NCI-H2196 treated with DMSO at 0.1 percent for 48 hours (cell line): ENCODE measurements at regions not wholly inside any gene's neighbourhood (a gene's known extent, or its start where the extent isn't known, plus 50 kb on each side); places are given as distances from the start of the nearest gene placed in this dataset.
"Not testable (repeated sequence)": the region's sequence is repeated elsewhere in the genome, so short reads cannot be mapped to it uniquely, and the experiment has no call there.

Source experiments
- DNase-seq: peaks from one replicate; lab custom pipeline; 2025; ENCODE audit not compliant: unreplicated experiment; lab: John Stamatoyannopoulos, UW

GRCh38 chr5:99081711-99082110 lies 152.9 kb upstream of the CHD1 start:
- no peak for DNase-seq

GRCh38 chr5:99076723-99077640 lies 148.2 kb upstream of the CHD1 start:
- DNase-seq = no peak

DNA sequence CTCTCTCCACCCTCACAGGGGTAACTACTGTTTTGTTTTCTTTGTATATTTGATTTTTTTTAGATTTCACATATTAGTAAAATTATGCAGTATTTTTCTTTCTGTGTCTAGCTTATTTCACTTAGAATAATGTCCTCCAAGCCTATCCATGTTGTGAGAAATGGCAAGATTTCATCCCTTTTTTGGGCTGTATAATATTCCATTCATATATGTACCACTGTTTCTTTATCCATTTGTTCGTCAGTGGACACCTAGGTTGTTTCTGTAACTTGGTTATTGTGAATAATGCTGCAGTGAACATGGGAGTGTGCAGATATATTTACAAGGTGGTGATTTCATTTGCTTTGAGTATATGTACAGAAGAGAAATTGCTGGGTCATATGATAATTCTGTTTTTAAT lies 144.0 kb upstream of the CHD1 start:
- DNase-seq = no peak

GRCh38 chr5:99070822-99071221 lies 142.0 kb upstream of the CHD1 start:
- DNase-seq = no peak

- DNase-seq = no peak
Measured at GRCh38 chr5:99070362-99070761, 141.6 kb upstream of the CHD1 start.

DNA sequence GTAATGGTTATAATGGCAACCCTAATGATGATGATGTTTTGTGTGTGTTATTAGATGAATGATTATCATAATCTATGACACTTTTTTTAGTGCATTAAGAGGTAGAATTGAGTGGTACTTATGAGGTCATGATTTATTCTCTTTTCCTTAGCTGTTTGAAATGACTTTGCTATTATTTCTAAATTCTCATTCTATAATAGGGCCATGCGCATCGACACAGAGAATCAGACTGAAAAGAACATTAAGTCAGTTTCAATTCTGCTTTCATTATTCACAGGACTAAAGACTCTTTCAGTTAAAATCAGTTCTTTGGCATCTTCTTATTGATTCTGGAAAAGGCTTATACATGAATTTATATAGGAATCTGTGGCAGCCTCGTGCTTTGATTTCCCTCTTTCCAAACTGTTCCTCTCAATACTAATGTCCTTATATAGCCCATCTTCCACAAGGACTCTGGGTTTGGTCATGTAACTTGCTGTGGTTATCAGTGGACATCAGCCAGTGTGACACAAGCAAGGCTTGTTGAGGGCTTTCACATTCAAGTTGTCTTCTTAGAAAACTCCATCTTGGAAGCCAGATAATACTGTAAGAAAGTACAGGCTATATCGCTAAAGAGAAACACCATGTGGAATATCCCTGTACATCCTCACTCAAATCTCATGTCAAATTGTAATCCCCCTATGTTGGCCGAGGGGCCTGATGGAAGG lies 140.3 kb upstream of the CHD1 start:
- no peak for DNase-seq

- DNase-seq = no peak
Measured at GRCh38 chr5:99063737-99064136, 134.9 kb upstream of the CHD1 start.

DNA sequence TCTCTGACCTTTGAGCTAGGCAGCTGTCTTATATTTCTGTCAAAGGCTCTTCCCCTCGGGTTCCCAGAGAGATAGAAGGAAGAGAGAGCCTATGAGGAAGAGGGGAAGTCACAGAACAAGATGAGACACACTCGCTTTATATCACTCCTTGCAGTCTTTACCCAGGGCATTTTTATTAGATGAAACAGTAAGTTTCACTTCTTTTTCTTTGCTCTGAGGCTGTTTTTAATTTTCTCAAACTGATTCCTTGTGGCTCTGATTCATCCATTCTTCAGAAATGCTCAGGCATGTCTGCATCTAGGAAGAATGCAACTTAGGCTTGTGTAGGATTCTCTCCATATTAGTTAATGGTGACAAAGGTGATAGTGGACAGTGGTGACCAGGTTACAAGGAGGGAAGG lies 132.9 kb upstream of the CHD1 start:
- no peak for DNase-seq

DNA sequence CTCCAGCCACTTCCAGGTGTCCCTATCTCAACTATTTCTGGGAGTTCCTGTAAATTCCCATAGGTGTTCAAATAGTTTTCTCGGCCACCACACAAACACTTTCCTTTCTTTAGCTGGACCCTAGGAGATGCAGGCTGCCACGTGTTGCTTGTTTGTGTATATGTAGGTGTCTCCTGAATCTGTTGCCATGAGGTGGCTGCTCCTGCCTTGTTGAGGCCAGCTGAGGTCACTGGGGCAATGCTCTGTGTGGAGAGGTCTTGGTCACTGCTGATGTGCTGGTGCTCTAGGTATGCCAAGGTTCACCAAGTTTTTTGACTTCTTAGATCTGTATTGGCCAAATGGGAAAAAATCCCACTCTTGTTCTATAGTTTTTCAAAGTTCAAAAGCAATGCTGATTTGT lies 132.5 kb upstream of the CHD1 start:
- no peak for DNase-seq

DNA sequence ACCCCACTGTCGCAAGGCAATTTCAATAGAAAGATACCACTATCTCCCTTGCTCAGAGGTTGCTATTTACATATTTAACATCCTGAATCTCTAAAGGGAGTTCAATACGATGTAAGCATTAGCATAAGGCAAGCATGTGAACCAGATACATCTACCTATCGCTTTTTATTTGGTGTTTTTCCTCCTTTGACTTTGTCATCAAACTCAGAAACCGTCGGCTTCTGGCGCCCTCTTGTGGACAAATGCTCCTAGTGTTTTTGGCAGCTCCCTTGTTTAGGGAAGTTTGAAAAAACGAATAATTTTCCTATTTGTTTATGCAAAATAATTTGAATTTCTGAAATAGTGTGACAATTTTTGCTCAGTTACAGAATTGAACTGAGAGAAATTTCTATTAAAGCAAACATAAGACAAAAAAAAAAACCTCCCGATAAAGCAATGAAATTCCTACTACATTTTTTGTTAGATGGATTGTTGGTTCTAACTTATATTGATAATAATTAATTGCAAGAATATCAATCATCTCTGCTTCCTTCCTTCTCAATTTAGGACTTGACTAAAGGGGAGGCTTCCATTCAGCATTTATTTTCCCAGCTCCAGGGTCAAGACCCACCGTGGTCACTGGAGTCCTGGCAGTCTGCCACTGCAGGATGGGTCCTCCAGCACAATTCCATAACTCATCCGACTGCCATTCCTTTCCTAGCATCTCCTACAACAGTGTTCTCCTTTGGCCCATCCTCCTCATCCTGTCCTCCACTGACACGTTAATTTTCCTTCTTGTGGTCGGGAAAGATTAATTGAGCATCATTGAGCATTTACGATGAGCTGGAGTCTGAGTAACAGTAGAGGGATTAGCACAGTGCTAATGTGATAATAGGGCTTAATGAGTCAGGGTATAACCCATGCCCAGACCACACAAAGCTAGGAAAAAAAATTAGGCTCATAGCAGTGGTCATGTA lies 131.8 kb upstream of the CHD1 start:
- DNase-seq = peak; percentile 60

DNA sequence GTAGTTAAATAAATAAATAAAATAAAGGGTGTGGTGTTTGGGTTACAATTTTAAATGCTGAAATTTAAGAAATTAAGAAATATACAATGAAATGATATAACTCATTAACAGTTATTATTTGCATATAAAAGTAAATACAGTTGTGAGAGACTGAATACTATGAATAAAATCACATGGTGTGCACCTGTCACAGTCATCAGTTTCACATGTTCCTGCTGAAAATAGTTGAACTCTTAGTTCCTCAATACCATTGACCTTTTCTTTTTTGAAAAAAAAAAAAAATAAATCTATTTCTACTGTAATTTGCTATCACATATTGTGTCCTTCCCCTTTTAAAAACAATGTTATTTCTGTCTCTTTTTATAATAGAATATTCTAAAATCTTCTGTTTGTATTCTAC lies 130.9 kb upstream of the CHD1 start:
- no peak for DNase-seq

DNA sequence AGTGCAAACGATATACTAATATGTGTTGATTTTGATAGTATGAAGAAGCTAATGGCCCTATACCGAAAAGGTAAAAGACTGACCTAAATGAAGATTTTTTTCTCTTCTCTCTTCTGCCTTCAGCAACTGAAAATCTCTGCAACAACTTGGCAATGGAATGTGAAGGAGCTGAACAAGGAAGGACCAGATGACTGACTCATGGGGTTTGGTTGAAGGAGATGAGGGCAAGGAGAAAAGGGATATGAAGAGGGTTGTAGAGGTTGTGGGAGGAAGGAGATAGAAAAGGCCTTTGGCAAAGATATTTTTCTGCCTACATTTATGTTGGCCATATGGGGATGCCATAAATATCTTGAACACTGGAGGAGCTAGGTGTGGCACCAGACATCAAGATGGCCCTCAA lies 129.7 kb upstream of the CHD1 start:
- DNase-seq = no peak

DNA sequence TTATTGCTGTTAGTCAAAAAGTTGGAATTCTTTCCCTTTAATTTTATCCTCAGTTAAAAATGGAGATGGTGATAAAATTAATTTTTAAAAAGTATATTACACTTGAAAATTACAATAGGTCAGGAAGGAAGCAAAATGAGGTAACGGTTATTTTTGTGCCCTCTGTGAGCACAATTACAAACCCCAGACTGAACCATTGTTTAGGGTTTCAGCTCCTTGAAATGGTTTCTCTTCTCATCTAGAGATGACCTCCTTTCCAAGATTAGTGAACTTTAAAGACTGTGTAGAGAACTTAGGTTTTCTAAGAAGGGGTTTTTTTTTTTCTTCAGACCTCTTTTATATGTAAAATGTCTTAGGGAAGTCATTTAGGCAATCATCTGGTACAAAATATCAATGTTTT lies 126.2 kb upstream of the CHD1 start:
- DNase-seq = no peak

DNA sequence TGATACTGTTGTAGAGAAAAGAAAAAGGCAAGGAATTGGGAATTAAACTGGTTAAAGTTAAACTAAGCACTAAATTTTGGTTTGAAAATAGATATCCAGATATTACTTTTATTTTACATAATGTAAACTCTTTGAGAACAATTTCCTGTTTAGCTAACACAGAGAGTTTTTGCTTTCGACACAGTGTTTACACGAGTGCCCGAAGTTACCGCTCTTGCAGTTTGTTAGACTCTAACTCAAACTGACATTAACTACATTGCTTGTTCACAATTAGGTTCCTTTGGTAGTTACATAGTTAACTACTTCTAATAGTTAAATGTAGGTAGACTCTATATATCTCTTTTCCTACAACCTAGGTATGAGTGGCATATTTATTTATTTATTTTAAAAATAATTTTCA lies 117.1 kb upstream of the CHD1 start:
- no peak for DNase-seq

DNA sequence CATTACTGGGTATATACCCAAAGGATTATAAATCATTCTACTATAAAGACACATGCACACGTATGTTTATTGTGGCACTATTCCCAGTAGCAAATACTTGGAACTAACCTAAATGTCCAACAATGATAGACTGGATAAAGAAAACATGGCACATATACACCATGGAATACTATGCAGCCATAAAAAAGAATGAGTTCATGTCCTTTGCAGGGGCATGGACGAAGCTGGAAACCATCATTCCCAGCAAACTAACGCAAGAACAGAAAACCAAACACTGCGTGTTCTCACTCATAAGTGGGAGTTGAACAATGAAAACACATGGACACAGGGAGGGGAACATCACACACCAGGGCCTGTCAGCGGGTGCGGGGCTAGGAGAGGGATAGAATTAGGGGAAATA lies 114.5 kb upstream of the CHD1 start:
- not testable (repeated sequence) for DNase-seq

DNA sequence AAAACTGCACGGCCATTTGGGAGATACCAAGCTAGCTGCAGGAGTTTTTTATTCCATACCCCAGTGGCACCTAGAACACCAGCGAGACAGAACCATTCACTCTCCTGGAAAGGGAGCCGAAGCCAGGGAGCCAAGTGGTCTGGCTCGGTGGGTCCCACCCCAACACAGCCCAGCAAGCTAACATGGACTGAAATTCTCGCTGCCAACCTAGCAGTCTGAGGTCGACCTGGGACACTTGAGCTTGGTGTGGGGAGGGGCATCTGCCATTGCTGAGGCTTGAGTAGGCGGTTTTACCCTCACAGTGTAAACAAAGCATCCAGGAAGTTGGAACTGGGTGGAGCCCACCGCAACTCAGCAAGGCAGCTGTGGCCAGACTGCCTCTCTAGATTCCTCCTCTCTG lies 108.9 kb upstream of the CHD1 start:
- DNase-seq = no peak

- DNase-seq = no peak
Measured at GRCh38 chr5:99035942-99036341, 107.1 kb upstream of the CHD1 start.

DNA sequence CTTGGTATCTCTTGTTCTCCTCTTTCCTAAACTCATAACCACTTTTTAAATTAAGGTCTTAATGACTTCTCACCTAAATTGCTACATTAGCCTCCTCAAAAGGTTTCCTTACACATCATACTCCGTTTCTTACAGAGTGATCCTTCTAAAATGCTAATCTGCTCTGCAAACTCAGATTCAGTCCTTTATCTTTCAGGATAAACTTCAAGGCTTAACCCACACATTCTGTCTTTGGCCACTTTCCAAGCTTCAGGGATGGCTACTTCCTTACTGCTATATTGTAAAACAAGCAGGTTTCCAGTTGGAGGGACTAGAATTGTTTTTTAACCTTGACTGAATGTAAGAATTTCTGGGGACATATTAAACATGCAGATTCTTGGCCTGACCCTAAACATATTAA lies 105.5 kb upstream of the CHD1 start:
- no peak for DNase-seq

DNA sequence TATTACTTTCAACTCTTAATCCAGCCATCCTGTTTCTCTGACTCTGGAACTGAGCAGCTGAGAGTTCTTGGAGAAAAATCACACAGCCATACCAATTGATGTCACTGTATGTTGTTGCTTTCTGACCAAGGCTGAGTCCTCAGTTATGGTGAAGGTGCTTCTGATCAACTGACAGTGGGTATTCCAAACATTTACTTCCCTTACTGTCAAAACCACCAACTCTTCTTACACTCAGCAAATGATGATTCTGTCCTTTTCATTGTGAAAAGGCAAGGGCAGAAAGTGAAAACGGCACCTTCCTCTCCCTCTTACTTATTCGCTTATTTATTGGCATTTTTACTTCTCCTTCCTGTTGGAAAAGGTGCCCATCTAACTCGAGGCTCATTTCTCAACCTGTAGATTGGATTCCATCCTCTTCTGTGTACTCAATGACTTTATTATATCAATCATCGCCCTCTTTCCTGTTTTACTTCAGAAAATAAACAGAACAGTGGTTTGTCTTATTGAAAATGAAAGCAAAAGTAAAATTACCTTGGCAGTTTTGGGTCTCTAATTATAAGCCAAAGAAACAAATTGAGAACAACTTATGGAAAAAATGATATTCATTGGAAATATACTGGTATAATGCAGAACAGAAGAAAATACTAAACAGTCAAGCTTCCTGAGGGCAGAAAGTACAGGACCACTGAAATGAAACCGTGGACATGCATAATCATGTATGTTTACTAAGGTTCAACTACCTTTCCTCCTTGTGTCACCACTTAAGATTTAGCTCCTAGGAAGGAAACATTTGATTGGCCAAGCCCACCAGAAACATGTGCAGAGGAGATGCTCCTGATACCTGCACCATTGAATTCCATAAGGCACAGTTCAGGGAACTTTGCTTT lies 104.5 kb upstream of the CHD1 start:
- no peak for DNase-seq

- DNase-seq = peak; percentile 53
Measured at GRCh38 chr5:99032234-99033013, 103.6 kb upstream of the CHD1 start.
